ENCODE measurements at regions not wholly inside any gene's neighbourhood (a gene's known extent, or its start where the extent isn't known, plus 50 kb on each side); places are given as distances from the start of the nearest gene placed in this dataset.
"Not testable (repeated sequence)": the region's sequence is repeated elsewhere in the genome, so short reads cannot be mapped to it uniquely, and the experiment has no call there.

- TF ChIP-seq ELF4 (CRISPR knock-in tag; IDR thresholded peaks at IDR 0.05; ENCODE audit: low read depth); CTCF (IDR thresholded peaks at IDR 0.05); USF2 (CRISPR knock-in tag; IDR thresholded peaks at IDR 0.05); ATF3 (CRISPR knock-in tag; conservative IDR thresholded peaks at IDR 0.05); TP53 (CRISPR knock-in tag; IDR thresholded peaks at IDR 0.05); HMGA2 (CRISPR knock-in tag; IDR thresholded peaks at IDR 0.05); TEAD1 (CRISPR knock-in tag; IDR thresholded peaks at IDR 0.05); HMGXB4 (CRISPR knock-in tag; IDR thresholded peaks at IDR 0.05); USF1 (CRISPR knock-in tag; IDR thresholded peaks at IDR 0.05): not testable (repeated sequence)
Measured at GRCh38 chr18:34955494-34955893, 85.7 kb upstream of the MAPRE2 start.

All from WTC11 (cell line).